HepG2 (cell line): ENCODE measurements at regions not wholly inside any gene's neighbourhood (a gene's known extent, or its start where the extent isn't known, plus 50 kb on each side); places are given as distances from the start of the nearest gene placed in this dataset.

ENCODE experiments used
- ATAC-seq: fragments of 200-7000 bp; cut with Tn5 transposase; 3 replicates; pipeline ENCODE4 v1.9.1; 2020; ENCODE audit warnings: mild to moderate bottlenecking, moderate library complexity
- BruUV-seq: library from RNA; stranded (reverse); fragments of 400-500 nt; replicated peaks from 2 replicates; lab custom pipeline; 2021; lab: Mats Ljungman, UMichigan
- CTCF ChIA-PET: fragments of 300-600 bp; formaldehyde crosslinking; extraction: SDS; loops from one replicate; lab custom pipeline; 2021; ENCODE audit warnings: low total read pairs, inconsistent platforms, low intra/inter-chr PET ratio; lab: Yijun Ruan, JAX
- POLR2A ChIA-PET: fragments of 350-600 bp; sonication (Branson Sonifier 250); formaldehyde crosslinking; loops from one replicate; lab custom pipeline; 2020; ENCODE audit warnings: antibody characterized with exemption, inconsistent platforms; lab: Yijun Ruan, JAX
- DNase-seq: peaks from one replicate; pipeline ENCODE4 v3.0.0-alpha.2; 2015; ENCODE audit warnings: low spot score
- FAIRE-seq: peaks from 3 replicates; lab custom pipeline; 2011; peaks lifted over from hg19 to GRCh38; lab: Jason Lieb, UNC
- H2AFZ ChIP-seq: one replicate; pipeline ENCODE4 v1.6.1; 2011; ENCODE audit warnings: low read length, inconsistent platforms
- H3K27ac ChIP-seq: fragments of 300-600 bp; 3 replicates; pipeline ENCODE4 v1.8.0; 2011; ENCODE audit warnings: mixed run types, mild to moderate bottlenecking, mixed read lengths, low read length, inconsistent platforms; ENCODE audit not compliant: insufficient read depth; ENCODE audit errors: extremely low read length
- H3K27me3 ChIP-seq, 2 experiments: fragments of 200-600 bp in 1 of 2; 2 replicates in 1 of 2; 3 replicates in 1 of 2; pipeline versions ENCODE4 v1.6.0 to v1.8.0; 2011; ENCODE audit warnings: low read length in 2 of 2, mild to moderate bottlenecking in 2 of 2, moderate library complexity in 2 of 2, inconsistent platforms in 1 of 2; ENCODE audit not compliant: insufficient read depth in 2 of 2, control insufficient read depth in 1 of 2
- H3K36me3 ChIP-seq, 2 experiments: fragments of 200-600 bp in 1 of 2; replicated peaks in 1 of 2; 2 replicates in 1 of 2; 3 replicates in 1 of 2; pipeline versions ENCODE4 v1.5.1 to v1.8.0; 2011; ENCODE audit warnings: low read length in 2 of 2, inconsistent platforms in 1 of 2; ENCODE audit not compliant: insufficient read depth in 2 of 2, control insufficient read depth in 1 of 2
- H3K4me1 ChIP-seq: 2 replicates; pipeline ENCODE4 v1.5.1; 2012; ENCODE audit warnings: low read length, inconsistent platforms; ENCODE audit not compliant: insufficient read depth
- H3K4me2 ChIP-seq: 2 replicates; pipeline ENCODE4 v1.6.0; 2011; ENCODE audit warnings: low read depth, low read length, inconsistent platforms
- H3K4me3 ChIP-seq, 3 experiments: fragments of 200-600 bp in 1 of 3; sonication (generic), shearing (Covaris generic) in 1 of 3; replicated peaks in 1 of 3; 2 replicates each; pipeline ENCODE4 v1.5.1; 2011 to 2016; ENCODE audit warnings: low read length in 3 of 3, inconsistent platforms in 2 of 3, low read depth in 2 of 3, mild to moderate bottlenecking in 2 of 3, control low read depth in 1 of 3, mixed read lengths in 1 of 3; ENCODE audit not compliant: insufficient read depth in 1 of 3
- H3K79me2 ChIP-seq: one replicate; pipeline ENCODE4 v1.6.1; 2011; ENCODE audit warnings: low read length, inconsistent platforms; ENCODE audit not compliant: insufficient read depth
- H3K9ac ChIP-seq: 2 replicates; pipeline ENCODE4 v1.6.0; 2011; ENCODE audit warnings: mild to moderate bottlenecking, low read depth, low read length, inconsistent platforms; ENCODE audit not compliant: insufficient read depth
- H3K9me3 ChIP-seq: 2 replicates; pipeline ENCODE4 v1.5.1; 2012; ENCODE audit warnings: mild to moderate bottlenecking, low read length
- H4K20me1 ChIP-seq: 2 replicates; pipeline ENCODE4 v1.6.0; 2011; ENCODE audit warnings: inconsistent platforms, mild to moderate bottlenecking, low read length, moderate library complexity; ENCODE audit not compliant: insufficient read depth
- AHR ChIP-seq: IDR thresholded peaks from 2 replicates; pipeline ENCODE4 v1.6.1; 2018; ENCODE audit warnings: missing genetic modification reagents, missing compliant biosample characterization
- ARNT ChIP-seq: fragments of 450-650 bp; IDR thresholded peaks from 2 replicates; pipeline ENCODE4 v1.6.1; 2017
- CREB1 ChIP-seq, 2 experiments: fragments of 450-650 bp in 1 of 2; IDR thresholded peaks; 2 replicates each; pipeline ENCODE4 v1.6.1; 2016 to 2017; ENCODE audit warnings: control low read depth in 1 of 2, mild to moderate bottlenecking in 1 of 2, missing compliant biosample characterization in 1 of 2, missing genetic modification characterization in 1 of 2
- EED ChIP-seq: sonication (generic); formaldehyde crosslinking; IDR thresholded peaks from 2 replicates; pipeline ENCODE4 v1.5.0; 2020; ENCODE audit warnings: mild to moderate bottlenecking, missing genetic modification reagents
- ERF ChIP-seq: IDR thresholded peaks from 2 replicates; pipeline ENCODE4 v1.6.1; 2018; ENCODE audit warnings: missing biosample characterization, missing genetic modification reagents
- IKZF4 ChIP-seq: sonication (generic); formaldehyde crosslinking; IDR thresholded peaks from 2 replicates; pipeline ENCODE4 v1.5.1; 2020; ENCODE audit warnings: borderline replicate concordance, mild to moderate bottlenecking, low read depth, missing genetic modification reagents; ENCODE audit errors: not compliant biosample characterization
- KDM5B ChIP-seq: sonication (generic); formaldehyde crosslinking; IDR thresholded peaks from 2 replicates; pipeline ENCODE4 v1.4.0; 2020; ENCODE audit warnings: missing genetic modification reagents, mild to moderate bottlenecking, borderline replicate concordance
- PREB ChIP-seq: sonication (generic); formaldehyde crosslinking; IDR thresholded peaks from 2 replicates; pipeline ENCODE4 v1.4.0; 2020; ENCODE audit warnings: missing genetic modification reagents
- SAFB2 ChIP-seq: sonication (generic); formaldehyde crosslinking; IDR thresholded peaks from 2 replicates; pipeline ENCODE4 v1.5.1; 2020; ENCODE audit warnings: missing genetic modification reagents, low read depth, mild to moderate bottlenecking, borderline replicate concordance
- SMAD1 ChIP-seq: sonication (generic); formaldehyde crosslinking; IDR thresholded peaks from 2 replicates; pipeline ENCODE4 v1.4.0; 2020; ENCODE audit warnings: missing genetic modification reagents, low read depth, mild to moderate bottlenecking, borderline replicate concordance
- TEF ChIP-seq: sonication (generic); formaldehyde crosslinking; IDR thresholded peaks from 2 replicates; pipeline ENCODE4 v1.5.0; 2020; ENCODE audit warnings: missing genetic modification reagents
- ZBTB44 ChIP-seq: sonication (generic); formaldehyde crosslinking; IDR thresholded peaks from 2 replicates; pipeline ENCODE4 v1.4.0; 2020; ENCODE audit warnings: missing genetic modification reagents
- ZNF138 ChIP-seq: sonication (generic); formaldehyde crosslinking; IDR thresholded peaks from 2 replicates; pipeline ENCODE4 v1.5.0; 2020; ENCODE audit warnings: mild to moderate bottlenecking, low read depth, missing genetic modification reagents
- ZNF24 ChIP-seq: fragments of 450-650 bp; IDR thresholded peaks from 2 replicates; pipeline ENCODE4 v1.6.1; 2017; ENCODE audit warnings: antibody characterized with exemption, mild to moderate bottlenecking
- ZNF546 ChIP-seq: sonication (generic); formaldehyde crosslinking; conservative IDR thresholded peaks from 2 replicates; pipeline ENCODE4 v1.8.1; 2023; ENCODE audit warnings: mild to moderate bottlenecking, missing genetic modification reagents
- ZNF709 ChIP-seq: sonication (generic); formaldehyde crosslinking; IDR thresholded peaks from 2 replicates; pipeline ENCODE4 v1.5.0; 2020; ENCODE audit warnings: mild to moderate bottlenecking, missing genetic modification reagents
- ZNF790 ChIP-seq: sonication (generic); formaldehyde crosslinking; IDR thresholded peaks from 2 replicates; pipeline ENCODE4 v1.8.0; 2022; ENCODE audit warnings: missing genetic modification reagents, mild to moderate bottlenecking, borderline replicate concordance
- ZNF879 ChIP-seq: sonication (generic); formaldehyde crosslinking; IDR thresholded peaks from 2 replicates; pipeline ENCODE4 v1.8.1; 2023; ENCODE audit warnings: missing genetic modification reagents
- WGBS: methylation state at CpG from one replicate; pipeline ENCODE4 v1.1.6; 2017; ENCODE audit warnings: low lambda C conversion rate; 5-methylcytosine and 5-hydroxymethylcytosine counted together
- in situ Hi-C: cut with HindIII; loops from 2 replicates; pipeline ENCODE4 v1.10.0; 2017; ENCODE audit warnings: low pct_unique_long_range_greater_than_20kb; ENCODE audit not compliant: extremely low pct_ligation_motif_present
- intact Hi-C: fragments of 100-400 bp; cut with micrococcal nuclease; formaldehyde crosslinking; loops from one replicate; pipeline ENCODE4 v1.10.0; 2022; ENCODE audit not compliant: unreplicated experiment
- TF ChIP-seq, protein P1 (sequence below): sonication (generic); formaldehyde crosslinking; IDR thresholded peaks from 2 replicates; pipeline ENCODE4 v1.8.1; 2023; ENCODE audit warnings: missing genetic modification reagents, mild to moderate bottlenecking, borderline replicate concordance
- TF ChIP-seq, protein P2 (sequence below): IDR thresholded peaks from 2 replicates; pipeline ENCODE4 v1.6.1; 2012; ENCODE audit warnings: inconsistent platforms

GRCh38 chr11:22465620-22466019 is 127.4 kb downstream of the SLC17A6 start:
- no peaks in the 10 kb centered on the region for H3K79me2 ChIP-seq
- ChIA-PET CTCF (no interaction called here), POLR2A (no interaction called here)
- H3K27me3 ChIP-seq: no peaks in the 10 kb centered on the region
- intact Hi-C loops: no loop called here
- no peaks in the 10 kb centered on the region for H3K36me3 ChIP-seq
- in situ Hi-C loops: no loop called here
- ATAC-seq (no peak), FAIRE-seq (no peak), DNase-seq (no peak)
- 0% methylated on average over 1 of the region's 1 CpG for WGBS
- no peak for TF ChIP-seq IKZF4 (CRISPR knock-in tag)
- no peak for TF ChIP-seq EED (CRISPR knock-in tag)
- TF ChIP-seq ZNF879 (CRISPR knock-in tag): no peak
- TF ChIP-seq ZNF138 (CRISPR knock-in tag): no peak
- no peak for TF ChIP-seq ZBTB44 (CRISPR knock-in tag)
- TF ChIP-seq KDM5B (CRISPR knock-in tag): no peak
- no peak for TF ChIP-seq ZNF709 (CRISPR knock-in tag)
- TF ChIP-seq, protein P1, sequence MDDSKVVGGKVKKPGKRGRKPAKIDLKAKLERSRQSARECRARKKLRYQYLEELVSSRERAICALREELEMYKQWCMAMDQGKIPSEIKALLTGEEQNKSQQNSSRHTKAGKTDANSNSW (CRISPR knock-in tag): no peak
- TF ChIP-seq, protein P2, sequence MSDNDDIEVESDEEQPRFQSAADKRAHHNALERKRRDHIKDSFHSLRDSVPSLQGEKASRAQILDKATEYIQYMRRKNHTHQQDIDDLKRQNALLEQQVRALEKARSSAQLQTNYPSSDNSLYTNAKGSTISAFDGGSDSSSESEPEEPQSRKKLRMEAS: no peak
- TF ChIP-seq CREB1 (IDR thresholded peaks at IDR 0.05): no peak
- TF ChIP-seq CREB1 (CRISPR knock-in tag; IDR thresholded peaks at IDR 0.05): no peak
- TF ChIP-seq ZNF790 (CRISPR knock-in tag): no peak
- no peak for TF ChIP-seq ERF (CRISPR knock-in tag)
- TF ChIP-seq AHR (CRISPR knock-in tag): no peak
- no peak for TF ChIP-seq ZNF546 (CRISPR knock-in tag)
- no peak for TF ChIP-seq ZNF24
- TF ChIP-seq TEF: no peak
- no peak for TF ChIP-seq ARNT
- no peak for TF ChIP-seq PREB (CRISPR knock-in tag)
- no peak for TF ChIP-seq SAFB2 (CRISPR knock-in tag)
- TF ChIP-seq SMAD1 (CRISPR knock-in tag): no peak
- H3K4me3 ChIP-seq: no peak overlapping the region
- no peaks in the 10 kb centered on the region for H3K4me1 ChIP-seq
- BruUV-seq: no TSS peak
- H3K9ac ChIP-seq: no peak overlapping the region
- H3K27ac ChIP-seq: no peak overlapping the region
- no peaks in the 10 kb centered on the region for H4K20me1 ChIP-seq
- H3K4me2 ChIP-seq: no peak overlapping the region
- H2AFZ ChIP-seq: no peak overlapping the region
- no peaks in the 10 kb centered on the region for H3K9me3 ChIP-seq
